Thoracic aorta (tissue), 2 donors: ENCODE measurements at regions not wholly inside any gene's neighbourhood (a gene's known extent, or its start where the extent isn't known, plus 50 kb on each side); places are given as distances from the start of the nearest gene placed in this dataset.

Experiments
- ATAC-seq: fragments of 150-250 bp; one replicate; pipeline ENCODE4 v1.8.0; 2017; ENCODE audit warnings: low read depth; ENCODE audit not compliant: insufficient number of reproducible peaks, low FRiP score
- DNase-seq: peaks from one replicate; pipeline ENCODE4 v3.0.0-alpha.2; 2020; ENCODE audit warnings: low spot score
- H3K27ac ChIP-seq, 2 donors: fragments of 200-600 bp; sonication (generic); 1 replicate in 1 of 2; 2 replicates in 1 of 2; pipeline ENCODE4 v1.5.1; 2016; ENCODE audit warnings: mild to moderate bottlenecking in 2 of 2, moderate library complexity in 2 of 2
- H3K27me3 ChIP-seq: fragments of 200-600 bp; sonication (generic); replicated peaks from 2 replicates; pipeline ENCODE4 v1.6.0; 2016; ENCODE audit warnings: mild to moderate bottlenecking; ENCODE audit not compliant: insufficient read depth
- H3K36me3 ChIP-seq: fragments of 200-600 bp; sonication (generic); one replicate; pipeline ENCODE4 v1.5.1; 2016
- H3K4me1 ChIP-seq, 2 donors: fragments of 200-600 bp; sonication (generic); 1 replicate in 1 of 2; 2 replicates in 1 of 2; pipeline versions ENCODE4 v1.5.1 to v1.6.0; 2016; ENCODE audit warnings: low read depth in 2 of 2, mild to moderate bottlenecking in 1 of 2; ENCODE audit not compliant: control insufficient read depth in 1 of 2
- H3K4me3 ChIP-seq: fragments of 200-600 bp; sonication (generic); 2 replicates; pipeline ENCODE4 v1.5.1; 2016; ENCODE audit warnings: mild to moderate bottlenecking
- H3K9me3 ChIP-seq: fragments of 200-600 bp; sonication (generic); 2 replicates; pipeline ENCODE4 v1.5.1; 2016
- CTCF ChIP-seq: fragments of 200-600 bp; sonication (generic); IDR thresholded peaks from one replicate; pipeline ENCODE4 v1.5.1; 2019; ENCODE audit warnings: antibody characterized with exemption

GRCh38 chr4:123198706-123199105 lies 197.9 kb upstream of the SPRY1 start:
- Histone ChIP-seq H3K27me3 (no peaks in the 10 kb centered on the region), H3K36me3 (no peaks in the 10 kb centered on the region)
- no peak for TF ChIP-seq CTCF

GRCh38 chr4:123200051-123200940 lies 196.3 kb upstream of the SPRY1 start:
- no peak for TF ChIP-seq CTCF
- ATAC-seq: no peak
- Histone ChIP-seq H3K4me3 (no peak overlapping the region), H3K4me1 (peaks cover 0 to 8% of the 10 kb centered on the region in 2 donors), H3K27me3 (no peaks in the 10 kb centered on the region), H3K27ac (no peak overlapping the region), H3K36me3 (no peaks in the 10 kb centered on the region), H3K9me3 (no peaks in the 10 kb centered on the region)
- no peak for DNase-seq

More at GRCh38 chr4:123198706-123199105, 197.9 kb upstream of the SPRY1 start:
- Histone ChIP-seq H3K27ac (no peak overlapping the region), H3K4me3 (no peak overlapping the region), H3K9me3 (no peaks in the 10 kb centered on the region), H3K4me1 (peaks cover 0 to 8% of the 10 kb centered on the region in 2 donors)
- no peak for ATAC-seq
- DNase-seq: no peak

- DNase-seq: no peak
- Histone ChIP-seq H3K27me3 (no peaks in the 10 kb centered on the region), H3K9me3 (no peaks in the 10 kb centered on the region), H3K27ac (no peak overlapping the region), H3K4me3 (no peak overlapping the region), H3K4me1 (peaks cover 0 to 8% of the 10 kb centered on the region in 2 donors), H3K36me3 (no peaks in the 10 kb centered on the region)
- no peak for ATAC-seq
- no peak for TF ChIP-seq CTCF
Measured at GRCh38 chr4:123204737-123205136, 191.9 kb upstream of the SPRY1 start.

- DNase-seq (no peak), ATAC-seq (no peak)
- no peaks in the 10 kb centered on the region for H3K36me3 ChIP-seq
- H3K27me3 ChIP-seq: no peaks in the 10 kb centered on the region
- no peak overlapping the region for H3K27ac ChIP-seq
- H3K4me1 ChIP-seq: no peaks in the 10 kb centered on the region
- no peak overlapping the region for H3K4me3 ChIP-seq
- H3K9me3 ChIP-seq: no peaks in the 10 kb centered on the region
- TF ChIP-seq CTCF: no peak
Measured at GRCh38 chr4:123206016-123206415, 190.6 kb upstream of the SPRY1 start.

- Histone ChIP-seq H3K4me1 (peaks cover 4 to 12% of the 10 kb centered on the region in 2 donors), H3K36me3 (no peaks in the 10 kb centered on the region)
- no peak for TF ChIP-seq CTCF
Measured at GRCh38 chr4:123209436-123209835, 187.2 kb upstream of the SPRY1 start.

More at GRCh38 chr4:123209436-123209835, 187.2 kb upstream of the SPRY1 start:
- DNase-seq (no peak), ATAC-seq (no peak)
- Histone ChIP-seq H3K4me3 (no peak overlapping the region), H3K27ac (no peak overlapping the region), H3K9me3 (no peaks in the 10 kb centered on the region), H3K27me3 (no peaks in the 10 kb centered on the region)
